ENCODE measurements at regions not wholly inside any gene's neighbourhood (a gene's known extent, or its start where the extent isn't known, plus 50 kb on each side); places are given as distances from the start of the nearest gene placed in this dataset.

DNA sequence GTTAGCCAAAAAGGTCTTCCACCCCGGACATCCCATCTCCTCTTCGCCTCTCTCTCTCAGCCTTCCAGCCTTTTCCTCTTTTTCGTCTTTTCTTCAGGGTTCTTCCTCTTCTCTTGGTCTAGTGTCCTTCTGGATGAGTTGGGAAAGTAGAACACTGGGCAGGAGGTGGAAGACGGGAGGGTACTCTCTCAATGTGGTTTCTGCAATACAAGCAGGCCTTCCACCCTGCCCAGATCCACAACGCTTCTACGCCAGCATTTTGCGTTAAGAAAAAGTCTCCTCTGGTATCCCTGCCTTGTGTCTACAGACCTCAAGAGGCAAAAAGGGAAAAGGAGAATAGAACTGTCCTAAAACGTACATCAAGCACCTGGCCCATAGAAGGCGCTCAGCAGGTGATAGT lies 587.8 kb downstream of the BNC2 start:
- Histone ChIP-seq H3K27me3 (ENCODE audit: insufficient read depth, low read depth) (no peaks in the 10 kb centered on the region), H3K36me3 (ENCODE audit: insufficient read depth) (no peaks in the 10 kb centered on the region), H4K20me1 (ENCODE audit: insufficient read depth) (no peaks in the 10 kb centered on the region), H3K79me2 (ENCODE audit: insufficient read depth, low read depth) (no peaks in the 10 kb centered on the region), H3K4me1 (ENCODE audit: low read depth, poor library complexity, severe bottlenecking) (peaks cover 18% of the 10 kb centered on the region), H3K4me2 (no peak overlapping the region), H3K9ac (no peak overlapping the region), H3K27ac (no peak overlapping the region), H3K4me3 (IDR thresholded peaks at IDR 0.05; ENCODE audit: insufficient read depth, low read depth, low read length) (no peak overlapping the region), H2AFZ (ENCODE audit: low read depth) (no peak overlapping the region)
- TF ChIP-seq CTCF (conservative IDR thresholded peaks at IDR 0.05; ENCODE audit: low read depth, low read length), result no peak

GRCh38 chr9:16286160-16286559 lies 584.3 kb downstream of the BNC2 start:
- Histone ChIP-seq H3K79me2 (ENCODE audit: insufficient read depth, low read depth) (no peaks in the 10 kb centered on the region), H3K27ac (no peak overlapping the region), H3K27me3 (ENCODE audit: insufficient read depth, low read depth) (no peaks in the 10 kb centered on the region), H3K4me2 (no peak overlapping the region), H3K9ac (no peak overlapping the region), H3K4me1 (ENCODE audit: low read depth, poor library complexity, severe bottlenecking) (no peaks in the 10 kb centered on the region), H2AFZ (ENCODE audit: low read depth) (no peak overlapping the region), H4K20me1 (ENCODE audit: insufficient read depth) (no peaks in the 10 kb centered on the region), H3K4me3 (IDR thresholded peaks at IDR 0.05; ENCODE audit: insufficient read depth, low read depth, low read length) (no peak overlapping the region), H3K36me3 (ENCODE audit: insufficient read depth) (no peaks in the 10 kb centered on the region)
- no peak for TF ChIP-seq CTCF (conservative IDR thresholded peaks at IDR 0.05; ENCODE audit: low read depth, low read length)

DNA sequence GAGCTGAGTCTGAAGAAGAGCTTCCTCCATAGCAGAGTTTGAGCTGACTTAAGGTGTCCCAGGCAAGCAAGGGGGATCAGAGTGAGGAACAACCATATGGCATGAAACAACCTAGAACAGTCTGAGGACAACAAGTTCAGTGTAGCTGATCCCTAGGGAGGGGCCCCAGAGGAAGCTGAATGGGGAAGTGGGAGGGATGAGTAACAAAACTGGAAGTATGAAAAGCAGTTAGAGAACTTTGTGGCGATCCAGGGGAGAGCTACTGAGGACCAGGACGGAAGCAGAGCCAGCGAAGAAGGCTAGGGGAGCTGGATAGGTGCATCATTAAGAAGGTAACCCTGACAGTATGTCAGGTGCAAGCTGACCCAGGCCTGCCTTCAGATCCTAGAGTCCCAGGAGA lies 580.8 kb downstream of the BNC2 start:
- no peak for TF ChIP-seq CTCF (conservative IDR thresholded peaks at IDR 0.05; ENCODE audit: low read depth, low read length)
- H3K27me3 ChIP-seq (ENCODE audit: insufficient read depth, low read depth), result no peaks in the 10 kb centered on the region
- no peak overlapping the region for H2AFZ ChIP-seq (ENCODE audit: low read depth)
- H3K36me3 ChIP-seq (ENCODE audit: insufficient read depth), result no peaks in the 10 kb centered on the region
- no peak overlapping the region for H3K9ac ChIP-seq
- no peaks in the 10 kb centered on the region for H3K4me1 ChIP-seq (ENCODE audit: low read depth, poor library complexity, severe bottlenecking)
- H3K27ac ChIP-seq, result no peak overlapping the region
- H3K4me2 ChIP-seq, result no peak overlapping the region
- no peaks in the 10 kb centered on the region for H4K20me1 ChIP-seq (ENCODE audit: insufficient read depth)
- no peak overlapping the region for H3K4me3 ChIP-seq (IDR thresholded peaks at IDR 0.05; ENCODE audit: insufficient read depth, low read depth, low read length)
- H3K79me2 ChIP-seq (ENCODE audit: insufficient read depth, low read depth), result no peaks in the 10 kb centered on the region

DNA sequence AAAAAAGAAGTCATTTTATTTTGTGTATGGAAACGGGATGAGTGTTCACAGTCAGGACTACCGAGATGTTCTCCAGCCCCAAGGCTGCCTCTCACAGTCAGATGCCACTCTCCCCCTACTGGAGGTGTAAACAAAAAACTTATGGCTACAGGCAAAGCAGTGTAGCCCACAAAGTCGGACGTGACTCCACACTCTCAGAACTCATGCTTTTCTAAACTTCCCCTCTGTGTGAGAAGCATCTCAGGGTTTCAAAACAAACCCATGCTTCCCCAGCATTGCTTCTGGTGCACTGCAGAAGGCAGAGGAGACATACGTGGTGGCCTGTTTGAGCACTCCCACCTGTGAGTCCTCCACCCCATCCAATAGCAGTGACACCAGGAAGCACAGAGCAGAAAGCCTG lies 580.3 kb downstream of the BNC2 start:
- no peak for TF ChIP-seq CTCF (conservative IDR thresholded peaks at IDR 0.05; ENCODE audit: low read depth, low read length)
- H3K4me3 ChIP-seq (IDR thresholded peaks at IDR 0.05; ENCODE audit: insufficient read depth, low read depth, low read length), result no peak overlapping the region
- H2AFZ ChIP-seq (ENCODE audit: low read depth), result no peak overlapping the region
- no peaks in the 10 kb centered on the region for H3K36me3 ChIP-seq (ENCODE audit: insufficient read depth)
- no peaks in the 10 kb centered on the region for H3K79me2 ChIP-seq (ENCODE audit: insufficient read depth, low read depth)
- no peak overlapping the region for H3K4me2 ChIP-seq
- no peaks in the 10 kb centered on the region for H3K27me3 ChIP-seq (ENCODE audit: insufficient read depth, low read depth)
- no peak overlapping the region for H3K27ac ChIP-seq
- H3K4me1 ChIP-seq (ENCODE audit: low read depth, poor library complexity, severe bottlenecking), result no peaks in the 10 kb centered on the region
- H3K9ac ChIP-seq, result no peak overlapping the region
- no peaks in the 10 kb centered on the region for H4K20me1 ChIP-seq (ENCODE audit: insufficient read depth)

DNA sequence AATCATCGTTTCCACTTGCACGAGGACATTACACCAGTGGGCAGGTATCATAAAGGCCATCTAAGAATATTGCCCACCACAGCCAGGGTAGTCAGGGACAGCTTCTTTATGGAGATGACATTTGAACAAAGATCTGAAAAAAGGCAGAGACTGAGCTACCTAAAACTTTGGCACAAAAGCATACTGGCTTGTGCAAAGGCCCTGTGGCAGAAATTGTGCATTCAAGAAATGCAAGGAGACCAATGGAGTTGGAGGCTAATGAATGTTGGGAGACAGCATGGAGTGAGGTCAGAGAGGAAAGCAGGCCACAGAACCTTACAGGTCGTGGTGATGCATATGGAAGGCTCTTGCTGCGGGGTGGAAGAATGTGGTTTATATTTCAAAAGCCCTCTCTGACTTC lies 578.5 kb downstream of the BNC2 start:
- no peaks in the 10 kb centered on the region for H3K27me3 ChIP-seq (ENCODE audit: insufficient read depth, low read depth)
- no peak overlapping the region for H3K4me3 ChIP-seq (IDR thresholded peaks at IDR 0.05; ENCODE audit: insufficient read depth, low read depth, low read length)

More for the DNA sequence above, 578.5 kb downstream of the BNC2 start:
- H3K79me2 ChIP-seq (ENCODE audit: insufficient read depth, low read depth), result no peaks in the 10 kb centered on the region
- no peaks in the 10 kb centered on the region for H3K4me1 ChIP-seq (ENCODE audit: low read depth, poor library complexity, severe bottlenecking)
- no peaks in the 10 kb centered on the region for H4K20me1 ChIP-seq (ENCODE audit: insufficient read depth)
- H2AFZ ChIP-seq (ENCODE audit: low read depth), result no peak overlapping the region
- H3K9ac ChIP-seq, result no peak overlapping the region
- no peak for TF ChIP-seq CTCF (conservative IDR thresholded peaks at IDR 0.05; ENCODE audit: low read depth, low read length)
- no peak overlapping the region for H3K27ac ChIP-seq
- H3K4me2 ChIP-seq, result no peak overlapping the region
- no peaks in the 10 kb centered on the region for H3K36me3 ChIP-seq (ENCODE audit: insufficient read depth)

Data from KMS-11 (cell line).